PFSK-1 (cell line): ENCODE measurements at regions not wholly inside any gene's neighbourhood (a gene's known extent, or its start where the extent isn't known, plus 50 kb on each side); places are given as distances from the start of the nearest gene placed in this dataset.

ENCODE experiments used
- FOXP2 ChIP-seq: optimal IDR thresholded peaks from 2 replicates; pipeline ENCODE3; 2011; ENCODE audit warnings: borderline replicate concordance, control low read depth, inconsistent platforms; ENCODE audit not compliant: insufficient read depth; ENCODE audit errors: extremely low read length, extremely low read depth
- POLR2AphosphoS5 ChIP-seq: IDR thresholded peaks from 2 replicates; pipeline ENCODE4 v1.6.1; 2012; ENCODE audit warnings: low read depth, mild to moderate bottlenecking, control low read depth, low read length, moderate library complexity
- REST ChIP-seq, 2 experiments: IDR thresholded peaks; 2 replicates each; pipeline versions ENCODE4 v1.6.1 to v1.8.0; 2011 to 2012; ENCODE audit warnings: low read depth in 2 of 2, low read length in 2 of 2, control low read depth in 1 of 2, inconsistent platforms in 1 of 2, mild to moderate bottlenecking in 1 of 2, moderate library complexity in 1 of 2; ENCODE audit not compliant: insufficient read depth in 1 of 2
- SIN3A ChIP-seq: IDR thresholded peaks from 2 replicates; pipeline ENCODE4 v1.6.1; 2012; ENCODE audit warnings: mild to moderate bottlenecking, low read length, moderate library complexity, borderline replicate concordance; ENCODE audit not compliant: insufficient read depth
- TAF1 ChIP-seq: IDR thresholded peaks from 2 replicates; pipeline ENCODE4 v1.6.1; 2012; ENCODE audit warnings: low read length, control low read depth, borderline replicate concordance; ENCODE audit not compliant: insufficient read depth

GRCh38 chr4:131649227-131649626, 1499.9 kb upstream of the PCDH10 start:
- TF ChIP-seq FOXP2 = no peak
- TF ChIP-seq SIN3A = no peak
- TF ChIP-seq REST (IDR thresholded peaks at IDR 0.05; ENCODE audit: insufficient read depth in 1 of 2, low read depth in 2 of 2, low read length in 2 of 2) = no peak
- no peak for TF ChIP-seq TAF1
- no peak for TF ChIP-seq POLR2AphosphoS5

DNA sequence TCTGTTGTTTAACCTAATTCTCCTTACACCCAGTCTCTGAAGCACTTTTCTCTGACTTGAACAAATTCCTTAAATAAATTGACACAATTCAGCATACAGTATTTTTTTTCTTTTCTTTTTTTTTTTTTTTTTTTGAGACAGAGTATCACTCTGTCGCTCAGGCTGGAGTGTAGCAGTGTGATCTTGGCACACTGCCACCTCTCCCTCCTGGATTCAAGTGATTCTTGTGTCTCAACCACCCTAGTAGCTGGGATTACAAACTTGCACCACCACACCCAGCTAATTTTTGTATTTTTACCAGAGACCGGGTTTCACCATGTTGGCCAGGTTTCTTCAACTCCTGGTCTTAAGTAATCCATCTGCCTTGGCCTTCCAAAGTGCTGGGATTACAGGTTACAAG, 1498.1 kb upstream of the PCDH10 start:
- TF ChIP-seq REST (IDR thresholded peaks at IDR 0.05; ENCODE audit: insufficient read depth in 1 of 2, low read depth in 2 of 2, low read length in 2 of 2) (no peak), SIN3A (no peak), POLR2AphosphoS5 (no peak)

- no peak for TF ChIP-seq SIN3A
- TF ChIP-seq FOXP2 = no peak
- no peak for TF ChIP-seq POLR2AphosphoS5
- TF ChIP-seq TAF1 = no peak
- no peak for TF ChIP-seq REST (IDR thresholded peaks at IDR 0.05; ENCODE audit: insufficient read depth in 1 of 2, low read depth in 2 of 2, low read length in 2 of 2)
Measured at GRCh38 chr4:131721883-131722282, 1427.2 kb upstream of the PCDH10 start.

DNA sequence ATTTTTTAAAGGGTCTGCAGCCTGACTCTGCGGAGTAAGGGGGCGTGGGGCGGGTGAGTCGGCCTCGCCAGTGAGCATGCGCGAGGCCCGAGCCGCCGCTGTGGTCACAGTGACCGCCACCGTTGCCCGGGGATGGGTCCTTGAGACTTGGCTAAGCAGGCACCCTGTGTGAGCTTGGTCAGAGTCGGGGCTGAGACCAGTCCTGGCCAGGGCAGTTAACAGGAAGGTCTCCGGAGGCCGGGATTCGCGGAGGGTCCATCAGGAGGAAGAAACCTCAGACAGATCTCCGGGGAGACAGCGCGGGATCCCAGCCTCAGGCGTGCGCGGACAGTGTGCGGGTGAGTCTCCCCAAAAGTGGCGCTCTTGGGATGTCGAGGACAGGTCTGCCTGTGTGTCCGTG, 1384.4 kb upstream of the PCDH10 start:
- TF ChIP-seq TAF1 (no peak), FOXP2 (no peak), POLR2AphosphoS5 (no peak), SIN3A (no peak), REST (IDR thresholded peaks at IDR 0.05; ENCODE audit: insufficient read depth in 1 of 2, low read depth in 2 of 2, low read length in 2 of 2) (no peak)
